DND-41 (cell line): ENCODE measurements at regions not wholly inside any gene's neighbourhood (a gene's known extent, or its start where the extent isn't known, plus 50 kb on each side); places are given as distances from the start of the nearest gene placed in this dataset.

Experiments
- CTCF ChIP-seq: IDR thresholded peaks from 2 replicates; pipeline ENCODE4 v1.5.1; 2012; ENCODE audit warnings: borderline replicate concordance, low read length, moderate library complexity, mild to moderate bottlenecking; ENCODE audit not compliant: poor library complexity, severe bottlenecking; ENCODE audit errors: extremely low read depth
- EZH2 ChIP-seq: IDR thresholded peaks from 3 replicates; pipeline ENCODE4 v1.6.1; 2012; ENCODE audit warnings: borderline replicate concordance, low read depth, mild to moderate bottlenecking, moderate library complexity, low read length, inconsistent platforms; ENCODE audit not compliant: severe bottlenecking

- TF ChIP-seq CTCF (no peak), EZH2 (no peak)
Observed at GRCh38 chr15:26449291-26449690, 323.6 kb downstream of the GABRB3 start.
